DMS114 treated with DMSO at 0.1 percent for 48 hours (cell line): ENCODE measurements at regions not wholly inside any gene's neighbourhood (a gene's known extent, or its start where the extent isn't known, plus 50 kb on each side); places are given as distances from the start of the nearest gene placed in this dataset.
"Not testable (repeated sequence)": the region's sequence is repeated elsewhere in the genome, so short reads cannot be mapped to it uniquely, and the experiment has no call there.

Source experiments
- DNase-seq: peaks from one replicate; lab custom pipeline; 2025; ENCODE audit not compliant: unreplicated experiment; lab: John Stamatoyannopoulos, UW

GRCh38 chr6:15931697-15932096, 197.2 kb upstream of the MYLIP start:
- not testable (repeated sequence) for DNase-seq

GRCh38 chr6:15930207-15930606, 198.7 kb upstream of the MYLIP start:
- no peak for DNase-seq

GRCh38 chr6:15929685-15930084, 199.2 kb upstream of the MYLIP start:
- no peak for DNase-seq

- no peak for DNase-seq
These were observed 201.2 kb upstream of the MYLIP start for GRCh38 chr6:15927531-15928225.

- no peak for DNase-seq
These were observed 202.6 kb upstream of the MYLIP start for GRCh38 chr6:15926256-15926655.

GRCh38 chr6:15924893-15925292, 204.0 kb upstream of the MYLIP start:
- DNase-seq = no peak

GRCh38 chr6:15922510-15923250, 206.2 kb upstream of the MYLIP start:
- DNase-seq = no peak

GRCh38 chr6:15921243-15921642, 207.6 kb upstream of the MYLIP start:
- DNase-seq = no peak

GRCh38 chr6:15916581-15916980, 212.3 kb upstream of the MYLIP start:
- DNase-seq = no peak

- DNase-seq = no peak
These were observed 213.2 kb upstream of the MYLIP start for GRCh38 chr6:15915508-15916178.

- no peak for DNase-seq
These were observed 214.3 kb upstream of the MYLIP start for GRCh38 chr6:15914553-15914952.

- no peak for DNase-seq
These were observed 215.3 kb upstream of the MYLIP start for GRCh38 chr6:15913573-15913972.

GRCh38 chr6:15912505-15913400, 216.1 kb upstream of the MYLIP start:
- no peak for DNase-seq

- DNase-seq = no peak
These were observed 217.0 kb upstream of the MYLIP start for GRCh38 chr6:15911753-15912504.

- no peak for DNase-seq
These were observed 219.4 kb upstream of the MYLIP start for GRCh38 chr6:15909290-15910070.

GRCh38 chr6:15908871-15909270, 220.0 kb upstream of the MYLIP start:
- DNase-seq = no peak

GRCh38 chr6:15907914-15908518, 220.9 kb upstream of the MYLIP start:
- DNase-seq = no peak

- DNase-seq = not testable (repeated sequence)
These were observed 221.5 kb upstream of the MYLIP start for GRCh38 chr6:15907220-15907913.
